GM19372 (cell line): ENCODE measurements at regions not wholly inside any gene's neighbourhood (a gene's known extent, or its start where the extent isn't known, plus 50 kb on each side); places are given as distances from the start of the nearest gene placed in this dataset.

Experiments
- ATAC-seq: cut with Tn5 transposase; IDR thresholded peaks from one replicate; pipeline ENCODE4 v1.9.1; 2021; ENCODE audit warnings: mild to moderate bottlenecking, low read depth, moderate library complexity; ENCODE audit not compliant: unreplicated experiment

- no peak for ATAC-seq
These were observed 165.8 kb downstream of the UBE2E3 start for GRCh38 chr2:181146171-181146570.

GRCh38 chr2:181149056-181149455, 168.7 kb downstream of the UBE2E3 start:
- no peak for ATAC-seq

- no peak for ATAC-seq
These were observed 171.8 kb downstream of the UBE2E3 start for GRCh38 chr2:181152226-181152625.

GRCh38 chr2:181152701-181153100, 172.3 kb downstream of the UBE2E3 start:
- no peak for ATAC-seq

- no peak for ATAC-seq
These were observed 173.5 kb downstream of the UBE2E3 start for GRCh38 chr2:181153886-181154285.

- no peak for ATAC-seq
These were observed 176.9 kb downstream of the UBE2E3 start for GRCh38 chr2:181157326-181157725.

GRCh38 chr2:181158427-181158826, 178.0 kb downstream of the UBE2E3 start:
- no peak for ATAC-seq

GRCh38 chr2:181161615-181162014, 181.2 kb downstream of the UBE2E3 start:
- ATAC-seq: no peak

- ATAC-seq: no peak
These were observed 182.7 kb downstream of the UBE2E3 start for GRCh38 chr2:181163139-181163538.

GRCh38 chr2:181163691-181164090, 183.3 kb downstream of the UBE2E3 start:
- ATAC-seq: no peak

GRCh38 chr2:181164699-181165098, 184.3 kb downstream of the UBE2E3 start:
- ATAC-seq: peak; percentile 50

GRCh38 chr2:181165199-181165868, 184.9 kb downstream of the UBE2E3 start:
- ATAC-seq: peak; percentile 58

- no peak for ATAC-seq
These were observed 189.1 kb downstream of the UBE2E3 start for GRCh38 chr2:181169503-181169902.

GRCh38 chr2:181170256-181170655, 189.9 kb downstream of the UBE2E3 start:
- no peak for ATAC-seq

GRCh38 chr2:181172676-181173075, 192.3 kb downstream of the UBE2E3 start:
- ATAC-seq: no peak

- no peak for ATAC-seq
These were observed 194.5 kb downstream of the UBE2E3 start for GRCh38 chr2:181174611-181175580.

- no peak for ATAC-seq
These were observed 196.1 kb downstream of the UBE2E3 start for GRCh38 chr2:181176540-181176939.

GRCh38 chr2:181177376-181177775, 197.0 kb downstream of the UBE2E3 start:
- no peak for ATAC-seq

GRCh38 chr2:181178130-181178529, 197.7 kb downstream of the UBE2E3 start:
- ATAC-seq: no peak

GRCh38 chr2:181178823-181179412, 198.5 kb downstream of the UBE2E3 start:
- peak; percentile 66 for ATAC-seq

- peak; percentile 99 for ATAC-seq
These were observed 203.6 kb downstream of the UBE2E3 start for GRCh38 chr2:181183878-181184542.
